Loucy (cell line): ENCODE measurements at regions not wholly inside any gene's neighbourhood (a gene's known extent, or its start where the extent isn't known, plus 50 kb on each side); places are given as distances from the start of the nearest gene placed in this dataset.

Experiments
- H2AFZ ChIP-seq: fragments of 200-600 bp; sonication (generic); 2 replicates; pipeline ENCODE4 v1.6.0; 2016; ENCODE audit warnings: antibody characterized with exemption, mild to moderate bottlenecking, low read length, moderate library complexity
- H3F3A ChIP-seq: fragments of 200-600 bp; 2 replicates; pipeline ENCODE4 v1.6.0; 2016; ENCODE audit warnings: antibody characterized with exemption, low read depth, mild to moderate bottlenecking
- H3K27me3 ChIP-seq: fragments of 200-600 bp; sonication (generic); 2 replicates; pipeline ENCODE4 v1.6.1; 2014; ENCODE audit warnings: low read length, mild to moderate bottlenecking; ENCODE audit not compliant: insufficient read depth, poor library complexity, severe bottlenecking
- H3K36me3 ChIP-seq: fragments of 200-600 bp; sonication (generic); 2 replicates; pipeline ENCODE4 v1.6.1; 2016; ENCODE audit warnings: low read length; ENCODE audit not compliant: insufficient read depth
- H3K4me1 ChIP-seq: fragments of 200-600 bp; sonication (generic); 2 replicates; pipeline ENCODE4 v1.5.1; 2014; ENCODE audit warnings: low read length, mild to moderate bottlenecking; ENCODE audit not compliant: insufficient read depth, poor library complexity, severe bottlenecking
- H3K4me2 ChIP-seq: fragments of 200-600 bp; sonication (generic); 2 replicates; pipeline ENCODE4 v1.6.0; 2014; ENCODE audit warnings: antibody characterized with exemption, low read length, low read depth, mild to moderate bottlenecking; ENCODE audit not compliant: poor library complexity, severe bottlenecking
- H3K4me3 ChIP-seq: fragments of 200-600 bp; sonication (generic); 2 replicates; pipeline ENCODE4 v1.5.1; 2014; ENCODE audit warnings: low read length, mild to moderate bottlenecking, mixed read lengths; ENCODE audit not compliant: poor library complexity, severe bottlenecking
- H3K79me2 ChIP-seq: fragments of 200-600 bp; sonication (generic); 2 replicates; pipeline ENCODE4 v1.6.1; 2014; ENCODE audit warnings: low read length; ENCODE audit not compliant: insufficient read depth
- H3K9ac ChIP-seq: fragments of 200-600 bp; sonication (generic); 2 replicates; pipeline ENCODE4 v1.6.0; 2014; ENCODE audit warnings: mild to moderate bottlenecking, low read depth, low read length, moderate library complexity; ENCODE audit not compliant: poor library complexity, severe bottlenecking
- H3K9me2 ChIP-seq: fragments of 200-600 bp; sonication (generic); replicated peaks from 2 replicates; pipeline ENCODE4 v1.6.1; 2016; ENCODE audit warnings: low read depth, low read length, mixed read lengths
- H3K9me3 ChIP-seq: fragments of 200-600 bp; sonication (generic); 2 replicates; pipeline ENCODE4 v1.6.1; 2014; ENCODE audit warnings: mild to moderate bottlenecking, antibody characterized with exemption, low read length, low read depth; ENCODE audit not compliant: insufficient read depth
- H4K20me1 ChIP-seq: fragments of 200-600 bp; sonication (generic); 2 replicates; pipeline ENCODE4 v1.6.0; 2014; ENCODE audit warnings: antibody characterized with exemption, low read length, mild to moderate bottlenecking; ENCODE audit not compliant: insufficient read depth, poor library complexity, severe bottlenecking
- EZH2phosphoT487 ChIP-seq: fragments of 200-600 bp; IDR thresholded peaks from 2 replicates; pipeline ENCODE4 v1.6.1; 2018; ENCODE audit warnings: antibody characterized with exemption, mild to moderate bottlenecking, moderate library complexity, borderline replicate concordance
- TF ChIP-seq, protein P1 (sequence below): fragments of 200-600 bp; sonication (generic); conservative IDR thresholded peaks from 2 replicates; pipeline ENCODE4 v1.5.1; 2014; ENCODE audit warnings: mild to moderate bottlenecking, antibody characterized with exemption, low read length

DNA sequence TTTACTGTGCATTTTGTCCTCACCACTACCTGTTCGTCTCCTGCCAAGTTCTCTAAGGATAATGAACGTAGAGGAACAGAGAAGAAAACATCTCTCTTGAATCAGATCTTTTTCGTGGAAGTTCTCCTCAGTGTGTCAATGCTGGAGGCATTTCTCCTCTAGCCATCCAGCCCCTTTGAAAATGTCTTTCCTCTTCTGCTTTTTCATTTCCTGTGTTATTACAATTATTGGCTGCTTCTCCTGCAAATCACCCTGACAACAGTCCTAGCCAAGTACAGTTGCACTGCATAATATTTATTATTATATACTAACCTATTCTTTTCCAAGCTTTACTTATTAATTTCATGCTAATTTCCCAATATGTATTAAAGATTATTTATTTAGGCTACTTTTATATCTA is 61.8 kb upstream of the TRPM3 start:
- Histone ChIP-seq H4K20me1 (no peaks in the 10 kb centered on the region), H3K9ac (no peak overlapping the region), H3K27me3 (no peaks in the 10 kb centered on the region), H2AFZ (no peak overlapping the region), H3K9me3 (no peaks in the 10 kb centered on the region), H3K79me2 (no peaks in the 10 kb centered on the region), H3F3A (no peaks in the 10 kb centered on the region), H3K9me2 (no peaks in the 10 kb centered on the region), H3K36me3 (no peaks in the 10 kb centered on the region), H3K4me1 (no peaks in the 10 kb centered on the region), H3K4me2 (no peak overlapping the region), H3K4me3 (no peak overlapping the region)
- no peak for TF ChIP-seq EZH2phosphoT487
- TF ChIP-seq, protein P1, sequence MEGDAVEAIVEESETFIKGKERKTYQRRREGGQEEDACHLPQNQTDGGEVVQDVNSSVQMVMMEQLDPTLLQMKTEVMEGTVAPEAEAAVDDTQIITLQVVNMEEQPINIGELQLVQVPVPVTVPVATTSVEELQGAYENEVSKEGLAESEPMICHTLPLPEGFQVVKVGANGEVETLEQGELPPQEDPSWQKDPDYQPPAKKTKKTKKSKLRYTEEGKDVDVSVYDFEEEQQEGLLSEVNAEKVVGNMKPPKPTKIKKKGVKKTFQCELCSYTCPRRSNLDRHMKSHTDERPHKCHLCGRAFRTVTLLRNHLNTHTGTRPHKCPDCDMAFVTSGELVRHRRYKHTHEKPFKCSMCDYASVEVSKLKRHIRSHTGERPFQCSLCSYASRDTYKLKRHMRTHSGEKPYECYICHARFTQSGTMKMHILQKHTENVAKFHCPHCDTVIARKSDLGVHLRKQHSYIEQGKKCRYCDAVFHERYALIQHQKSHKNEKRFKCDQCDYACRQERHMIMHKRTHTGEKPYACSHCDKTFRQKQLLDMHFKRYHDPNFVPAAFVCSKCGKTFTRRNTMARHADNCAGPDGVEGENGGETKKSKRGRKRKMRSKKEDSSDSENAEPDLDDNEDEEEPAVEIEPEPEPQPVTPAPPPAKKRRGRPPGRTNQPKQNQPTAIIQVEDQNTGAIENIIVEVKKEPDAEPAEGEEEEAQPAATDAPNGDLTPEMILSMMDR = no peak

DNA sequence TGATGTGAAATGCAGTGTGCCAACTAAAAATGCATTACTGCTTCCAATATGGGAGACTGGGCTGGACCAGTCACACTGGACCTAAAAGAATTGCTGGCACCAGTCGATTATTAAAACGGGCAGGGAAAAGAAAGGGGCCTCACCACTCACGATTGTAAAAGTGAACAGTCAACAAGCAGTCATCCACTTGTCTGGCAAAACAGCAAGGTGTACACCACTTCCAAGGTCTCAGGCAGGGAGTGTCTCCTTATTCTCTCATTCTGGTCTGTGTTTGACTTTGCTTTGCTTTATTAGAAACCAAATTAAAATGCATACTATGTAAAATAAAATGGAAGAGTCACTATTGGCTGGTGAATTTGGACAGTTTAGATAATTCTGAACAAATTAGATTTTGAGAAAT is 57.8 kb upstream of the TRPM3 start:
- H3K4me3 ChIP-seq = no peak overlapping the region
- no peaks in the 10 kb centered on the region for H3K27me3 ChIP-seq
- H3K9ac ChIP-seq = no peak overlapping the region
- no peaks in the 10 kb centered on the region for H4K20me1 ChIP-seq
- H3K36me3 ChIP-seq = no peaks in the 10 kb centered on the region
- H3K4me2 ChIP-seq = no peak overlapping the region
- H3K9me3 ChIP-seq = no peaks in the 10 kb centered on the region
- no peaks in the 10 kb centered on the region for H3K4me1 ChIP-seq
- H3F3A ChIP-seq = no peaks in the 10 kb centered on the region
- no peak overlapping the region for H2AFZ ChIP-seq
- TF ChIP-seq, protein P1 = no peak
- TF ChIP-seq EZH2phosphoT487 = no peak
- no peaks in the 10 kb centered on the region for H3K79me2 ChIP-seq
- no peaks in the 10 kb centered on the region for H3K9me2 ChIP-seq

DNA sequence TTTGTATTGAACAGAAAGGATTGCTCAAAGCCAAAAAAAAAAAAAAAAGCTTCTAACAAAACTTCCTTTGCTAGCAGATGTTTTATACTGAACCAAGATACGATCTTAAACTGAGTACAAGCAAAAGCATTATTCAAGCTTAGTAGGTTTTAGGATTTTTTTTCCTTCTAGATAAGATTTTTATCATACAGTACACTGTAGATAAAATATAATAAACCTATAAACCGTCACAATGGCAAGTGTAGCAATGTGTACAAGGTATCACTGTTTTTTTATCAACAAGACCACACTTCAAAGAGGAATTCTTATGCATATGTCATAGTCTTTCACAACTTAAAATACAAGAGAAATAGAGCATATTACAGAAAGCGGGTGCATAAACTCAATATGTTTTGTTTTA is 56.5 kb upstream of the TRPM3 start:
- no peak overlapping the region for H3K4me2 ChIP-seq
- H4K20me1 ChIP-seq = no peaks in the 10 kb centered on the region
- H3F3A ChIP-seq = no peaks in the 10 kb centered on the region
- H3K4me3 ChIP-seq = no peak overlapping the region
- H3K36me3 ChIP-seq = no peaks in the 10 kb centered on the region
- no peaks in the 10 kb centered on the region for H3K9me2 ChIP-seq
- no peaks in the 10 kb centered on the region for H3K79me2 ChIP-seq
- no peak overlapping the region for H3K9ac ChIP-seq
- H3K4me1 ChIP-seq = no peaks in the 10 kb centered on the region
- no peaks in the 10 kb centered on the region for H3K9me3 ChIP-seq
- TF ChIP-seq, protein P1 = no peak
- TF ChIP-seq EZH2phosphoT487 = no peak
- no peaks in the 10 kb centered on the region for H3K27me3 ChIP-seq
- H2AFZ ChIP-seq = no peak overlapping the region
